OCI-LY1 (cell line): ENCODE measurements at regions not wholly inside any gene's neighbourhood (a gene's known extent, or its start where the extent isn't known, plus 50 kb on each side); places are given as distances from the start of the nearest gene placed in this dataset.

Experiments used
- CTCF ChIP-seq: fragments of 200-600 bp; sonication (generic), shearing (Covaris generic); IDR thresholded peaks from 2 replicates; pipeline ENCODE4 v1.5.1; 2017; ENCODE audit warnings: mild to moderate bottlenecking, antibody characterized with exemption, low read length, moderate library complexity, mixed read lengths
- EZH2 ChIP-seq: fragments of 200-600 bp; sonication (generic), shearing (Covaris generic); IDR thresholded peaks from 2 replicates; pipeline ENCODE4 v1.8.0; 2017; ENCODE audit warnings: borderline replicate concordance, mixed run types, mild to moderate bottlenecking, antibody characterized with exemption, low read length, moderate library complexity, mixed read lengths

GRCh38 chrX:20571611-20572010 is 304.9 kb upstream of the RPS6KA3 start:
- TF ChIP-seq CTCF, result no peak
- no peak for TF ChIP-seq EZH2
